HL-60 (cell line): ENCODE measurements at regions not wholly inside any gene's neighbourhood (a gene's known extent, or its start where the extent isn't known, plus 50 kb on each side); places are given as distances from the start of the nearest gene placed in this dataset.

ENCODE experiments used
- DNase-seq, 2 experiments: peaks; one replicate each; pipeline ENCODE4 v3.0.0-alpha.2; 2010 to 2020; ENCODE audit warnings: low read depth in 1 of 2, low spot score in 1 of 2
- H3K27ac ChIP-seq: fragments of 250-450 bp; sonication (Bioruptor Pico); replicated peaks from 2 replicates; pipeline ENCODE4 v1.5.1; 2020; ENCODE audit warnings: mild to moderate bottlenecking, moderate library complexity
- H3K27me3 ChIP-seq: fragments of 250-450 bp; sonication (Bioruptor Pico); 2 replicates; pipeline ENCODE4 v1.5.1; 2021; ENCODE audit warnings: mild to moderate bottlenecking, moderate library complexity; ENCODE audit not compliant: insufficient read depth, poor library complexity, severe bottlenecking
- H3K4me3 ChIP-seq: replicated peaks from 2 replicates; pipeline ENCODE4 v1.5.1; 2011; ENCODE audit warnings: mild to moderate bottlenecking, control low read depth, low read length; ENCODE audit not compliant: insufficient read depth
- CTCF ChIP-seq: IDR thresholded peaks from one replicate; pipeline ENCODE4 v1.5.1; 2011; ENCODE audit warnings: low read length, control low read depth, inconsistent platforms; ENCODE audit not compliant: insufficient read depth
- GABPA ChIP-seq: IDR thresholded peaks from 2 replicates; pipeline ENCODE4 v1.6.1; 2012; ENCODE audit warnings: low read depth
- POLR2AphosphoS5 ChIP-seq: IDR thresholded peaks from 2 replicates; pipeline ENCODE4 v1.6.1; 2012; ENCODE audit warnings: low read depth
- REST ChIP-seq: IDR thresholded peaks from 2 replicates; pipeline ENCODE4 v1.6.1; 2012; ENCODE audit warnings: low read depth; ENCODE audit not compliant: insufficient replicate concordance
- SPI1 ChIP-seq: IDR thresholded peaks from 2 replicates; pipeline ENCODE4 v1.6.1; 2012; ENCODE audit warnings: low read depth, mild to moderate bottlenecking, borderline replicate concordance

DNA sequence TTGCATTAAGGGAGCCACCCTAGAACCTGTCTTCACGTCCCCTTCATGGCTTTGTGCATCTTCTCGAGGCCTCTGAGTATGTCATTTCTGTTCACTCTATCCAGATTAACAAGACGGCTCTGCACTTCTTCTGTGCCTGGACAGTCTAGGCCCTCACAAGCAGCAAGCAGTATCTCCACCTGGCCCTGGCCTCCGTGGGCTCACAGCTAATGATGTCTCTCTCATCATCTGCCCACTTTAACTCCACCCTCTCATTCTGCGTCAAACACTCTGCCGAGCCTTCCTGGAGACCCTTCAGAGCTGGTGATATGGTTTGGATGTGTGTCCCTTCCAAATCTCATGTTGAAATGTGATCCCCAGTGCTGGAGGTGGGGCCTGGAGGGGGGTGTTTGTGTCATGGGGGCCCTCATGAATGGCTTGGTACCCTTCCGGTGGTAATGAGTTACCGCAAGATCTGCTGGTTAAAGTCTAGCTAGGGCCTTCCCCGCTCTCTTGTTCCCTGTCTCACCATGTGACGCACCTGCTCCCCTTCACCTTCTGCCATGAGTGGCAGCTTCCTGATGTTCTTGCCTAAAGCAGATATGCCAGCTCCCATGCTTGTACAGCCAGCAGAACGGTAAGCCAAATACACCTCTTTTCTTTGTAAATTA, 132.5 kb upstream of the ID2 start:
- H3K27ac ChIP-seq = no peak overlapping the region
- H3K4me3 ChIP-seq = no peak overlapping the region
- no peaks in the 10 kb centered on the region for H3K27me3 ChIP-seq
- no peak for DNase-seq
- TF ChIP-seq CTCF (no peak), REST (no peak), GABPA (no peak), POLR2AphosphoS5 (no peak), SPI1 (no peak)

DNA sequence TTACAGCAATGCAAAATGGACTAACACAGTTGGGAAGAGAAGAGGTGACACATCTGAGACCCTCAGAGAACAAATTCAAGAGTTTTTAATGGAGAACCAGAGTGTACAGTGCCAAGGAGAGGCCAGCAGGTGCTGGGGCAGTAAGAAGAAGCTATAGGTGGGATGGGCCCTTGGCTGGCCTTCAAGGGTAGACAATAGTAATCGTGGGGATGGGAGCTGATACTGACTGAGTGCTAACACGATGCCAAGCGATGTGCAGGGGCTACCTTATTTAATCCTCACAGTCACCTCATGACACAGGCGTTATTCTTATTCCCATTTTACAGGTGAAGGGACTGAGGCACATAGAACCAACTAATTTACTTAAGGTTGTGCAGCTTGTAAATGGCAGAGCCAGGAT, 131.9 kb upstream of the ID2 start:
- TF ChIP-seq SPI1 = no peak
- no peak for TF ChIP-seq POLR2AphosphoS5
- TF ChIP-seq GABPA = no peak
- TF ChIP-seq CTCF = no peak
- no peak for TF ChIP-seq REST
- DNase-seq = no peak
- H3K27me3 ChIP-seq = no peaks in the 10 kb centered on the region
- H3K27ac ChIP-seq = no peak overlapping the region
- no peak overlapping the region for H3K4me3 ChIP-seq

DNA sequence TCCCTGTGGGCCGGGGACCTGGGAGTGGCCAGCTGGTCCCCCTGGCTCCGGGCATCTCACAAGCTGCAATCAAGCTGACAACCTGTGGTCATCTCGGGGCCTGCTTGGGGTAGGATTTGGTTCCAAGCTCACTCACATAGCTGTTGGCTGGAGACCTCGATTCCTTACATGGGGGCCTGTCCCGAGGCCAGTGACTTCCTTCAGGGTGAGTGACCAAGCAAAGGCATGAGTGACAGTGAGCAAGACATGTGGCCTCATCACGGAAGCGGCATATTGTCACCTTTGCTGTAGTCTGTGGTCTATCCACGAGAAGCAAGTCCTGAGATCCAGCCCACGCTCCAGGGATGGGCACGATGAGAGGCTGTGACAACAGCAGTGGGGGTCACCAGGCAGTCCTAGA, 131.4 kb upstream of the ID2 start:
- DNase-seq = no peak
- Histone ChIP-seq H3K4me3 (no peak overlapping the region), H3K27ac (no peak overlapping the region), H3K27me3 (no peaks in the 10 kb centered on the region)
- no peak for TF ChIP-seq CTCF
- TF ChIP-seq REST = no peak
- TF ChIP-seq SPI1 = no peak
- TF ChIP-seq GABPA = no peak
- TF ChIP-seq POLR2AphosphoS5 = no peak
